IPS-15b (cell line): ENCODE measurements at regions not wholly inside any gene's neighbourhood (a gene's known extent, or its start where the extent isn't known, plus 50 kb on each side); places are given as distances from the start of the nearest gene placed in this dataset.

ENCODE experiments used
- H3K27me3 ChIP-seq: one replicate; pipeline ENCODE4 v1.6.1; 2013; ENCODE audit warnings: low read length; ENCODE audit not compliant: control insufficient read depth, insufficient read depth
- H3K36me3 ChIP-seq: one replicate; pipeline ENCODE4 v1.6.1; 2013; ENCODE audit warnings: low read length; ENCODE audit not compliant: control insufficient read depth, insufficient read depth
- H3K4me1 ChIP-seq: one replicate; pipeline ENCODE4 v1.6.1; 2013; ENCODE audit warnings: mild to moderate bottlenecking, low read length; ENCODE audit not compliant: control insufficient read depth, insufficient read depth
- H3K4me3 ChIP-seq: one replicate; pipeline ENCODE4 v1.5.1; 2013; ENCODE audit warnings: low read depth, low read length
- H3K9ac ChIP-seq: one replicate; pipeline ENCODE4 v1.6.1; 2013; ENCODE audit warnings: low read depth, mild to moderate bottlenecking, low read length
- H3K9me3 ChIP-seq: one replicate; pipeline ENCODE4 v1.6.1; 2013; ENCODE audit warnings: mild to moderate bottlenecking, low read length; ENCODE audit not compliant: control insufficient read depth, insufficient read depth

DNA sequence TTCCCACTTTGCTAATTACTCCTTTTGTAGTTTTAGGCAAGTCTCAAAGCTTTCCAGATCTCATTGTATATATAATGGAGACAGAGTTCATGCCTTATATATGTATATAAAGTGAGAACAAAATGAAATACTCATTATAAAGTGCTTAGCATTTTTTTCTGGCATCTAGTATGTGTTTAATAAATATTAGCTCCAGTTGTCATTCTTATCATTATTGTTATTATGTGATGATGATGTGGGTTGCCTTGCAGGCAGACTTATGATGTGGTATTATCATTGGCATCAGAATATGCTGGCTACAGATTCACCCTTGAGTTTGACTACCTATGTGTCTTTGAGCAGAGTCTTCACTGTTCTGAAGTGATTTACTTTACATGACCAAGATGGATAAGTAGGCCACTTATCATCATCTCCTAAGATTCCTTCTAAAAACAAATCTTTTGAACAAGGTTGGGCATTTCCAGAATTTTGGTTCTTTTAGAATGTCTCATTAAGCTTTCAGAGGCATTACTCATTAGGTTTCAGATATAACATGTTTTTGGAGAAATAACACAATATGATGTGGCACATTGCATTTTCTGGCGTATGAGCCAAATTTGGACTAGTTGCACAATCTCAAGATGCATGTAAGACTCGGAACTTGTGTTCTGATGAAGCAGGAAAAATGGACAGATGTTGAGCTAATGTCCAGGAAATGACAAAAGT is 145.6 kb upstream of the TNC start:
- no peaks in the 10 kb centered on the region for H3K4me1 ChIP-seq
- no peaks in the 10 kb centered on the region for H3K9me3 ChIP-seq
- H3K4me3 ChIP-seq: no peak overlapping the region
- no peaks in the 10 kb centered on the region for H3K27me3 ChIP-seq
- H3K36me3 ChIP-seq: no peaks in the 10 kb centered on the region
- H3K9ac ChIP-seq: no peak overlapping the region

DNA sequence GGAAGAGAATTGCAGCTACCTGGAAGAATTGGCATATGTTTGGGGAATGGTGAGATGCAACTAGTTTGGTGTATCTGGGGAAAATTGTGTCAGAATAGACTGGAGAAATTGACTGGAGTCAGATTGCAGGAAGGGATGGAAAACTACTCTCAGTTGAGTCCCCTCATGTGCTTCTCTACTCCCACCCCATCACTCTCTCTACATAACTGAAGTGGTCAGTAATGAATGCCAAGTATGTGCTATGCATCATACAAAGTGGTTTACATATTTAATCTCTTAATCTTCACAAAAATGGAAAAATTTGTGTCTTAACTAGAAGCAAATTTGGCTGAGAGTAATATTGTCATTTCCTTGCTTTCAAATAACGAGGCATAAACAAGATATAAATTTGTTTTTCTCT is 146.4 kb upstream of the TNC start:
- Histone ChIP-seq H3K27me3 (no peaks in the 10 kb centered on the region), H3K9ac (no peak overlapping the region), H3K4me1 (no peaks in the 10 kb centered on the region), H3K9me3 (no peaks in the 10 kb centered on the region), H3K4me3 (no peak overlapping the region), H3K36me3 (no peaks in the 10 kb centered on the region)

DNA sequence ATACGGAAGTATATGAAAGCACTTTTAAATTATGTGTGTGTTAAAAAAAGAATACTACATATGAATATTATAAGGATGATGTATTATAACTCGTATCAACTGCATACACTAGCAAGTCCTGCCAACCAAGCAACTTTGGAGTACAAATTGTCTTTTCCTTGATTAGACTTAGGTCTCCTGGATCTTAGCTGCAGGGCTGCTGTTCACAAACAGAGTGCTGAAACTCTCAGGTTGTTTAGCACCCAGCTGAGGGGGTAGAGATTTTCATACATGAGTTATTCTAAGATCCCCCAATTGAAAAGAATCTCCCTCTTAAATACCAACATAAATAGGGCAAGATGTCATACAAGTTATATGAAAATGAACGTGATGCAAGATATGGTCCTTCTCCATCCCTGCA is 149.8 kb upstream of the TNC start:
- Histone ChIP-seq H3K4me3 (no peak overlapping the region), H3K9ac (no peak overlapping the region)

DNA sequence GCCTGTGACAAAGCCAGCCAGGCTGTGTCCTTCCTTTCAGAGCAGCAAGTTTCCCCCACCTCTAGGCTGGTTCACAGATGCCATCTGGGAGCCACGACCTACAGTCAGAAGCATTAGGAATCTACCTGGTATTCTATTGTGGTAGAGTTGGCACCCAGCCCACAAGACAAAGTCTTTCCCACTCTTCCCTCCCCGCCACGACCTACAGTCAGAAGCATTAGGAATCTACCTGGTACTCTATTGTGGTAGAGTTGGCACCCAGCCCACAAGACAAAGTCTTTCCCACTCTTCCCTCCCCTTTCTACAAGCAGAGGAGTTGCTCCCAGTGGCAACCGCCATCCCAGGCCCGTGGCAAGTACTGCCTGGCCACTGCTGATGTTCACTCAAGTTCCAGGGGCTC is 157.8 kb upstream of the TNC start:
- no peak overlapping the region for H3K4me3 ChIP-seq
- no peaks in the 10 kb centered on the region for H3K27me3 ChIP-seq
- no peak overlapping the region for H3K9ac ChIP-seq

More for the DNA sequence above, 149.8 kb upstream of the TNC start:
- Histone ChIP-seq H3K27me3 (no peaks in the 10 kb centered on the region), H3K36me3 (no peaks in the 10 kb centered on the region), H3K9me3 (no peaks in the 10 kb centered on the region), H3K4me1 (no peaks in the 10 kb centered on the region)

DNA sequence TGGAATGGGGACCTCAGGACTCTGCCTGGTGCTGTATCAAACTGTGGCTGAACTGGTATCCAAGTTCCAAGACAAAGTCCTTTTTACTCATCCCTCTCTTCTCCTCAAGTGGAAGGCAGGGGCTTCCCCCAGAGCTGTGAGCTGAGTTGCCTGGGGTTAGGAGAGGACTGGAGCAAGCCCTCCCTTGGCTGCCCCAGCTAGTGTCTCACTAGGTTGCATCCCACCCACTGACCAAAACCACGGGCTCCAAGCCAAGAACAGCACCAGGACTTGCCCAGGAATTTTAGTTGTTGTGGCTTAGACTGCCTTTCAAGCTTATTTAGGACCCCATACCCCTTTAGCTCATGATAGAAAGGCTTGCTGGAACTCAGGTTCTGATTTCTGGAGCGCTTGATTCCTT is 158.7 kb upstream of the TNC start:
- no peaks in the 10 kb centered on the region for H3K9me3 ChIP-seq
- no peaks in the 10 kb centered on the region for H3K27me3 ChIP-seq
- no peaks in the 10 kb centered on the region for H3K36me3 ChIP-seq

More for the DNA sequence above, 157.8 kb upstream of the TNC start:
- Histone ChIP-seq H3K4me1 (no peaks in the 10 kb centered on the region), H3K9me3 (no peaks in the 10 kb centered on the region), H3K36me3 (no peaks in the 10 kb centered on the region)

DNA sequence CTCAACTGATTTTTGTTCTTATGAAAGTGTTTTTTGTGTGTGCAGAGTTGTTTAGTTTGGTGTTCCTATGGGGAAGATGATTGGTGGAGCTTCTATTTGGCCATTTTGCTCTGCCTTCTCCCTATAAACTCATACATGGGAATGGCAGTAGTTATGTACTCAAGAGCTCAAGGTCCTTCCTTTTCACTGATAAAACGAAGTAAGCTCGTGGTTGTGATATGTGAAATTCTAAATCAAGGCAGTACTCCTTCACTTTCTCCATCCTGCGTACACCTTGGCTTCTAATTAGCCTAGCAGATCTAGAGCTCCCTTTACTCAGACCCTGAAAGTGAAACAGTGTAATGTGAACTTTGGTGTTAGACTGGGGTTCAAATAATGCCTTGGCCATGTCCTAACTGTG is 159.3 kb upstream of the TNC start:
- Histone ChIP-seq H3K9ac (no peak overlapping the region), H3K36me3 (no peaks in the 10 kb centered on the region), H3K27me3 (no peaks in the 10 kb centered on the region), H3K4me3 (no peak overlapping the region), H3K4me1 (no peaks in the 10 kb centered on the region), H3K9me3 (no peaks in the 10 kb centered on the region)

More for the DNA sequence above, 158.7 kb upstream of the TNC start:
- no peak overlapping the region for H3K9ac ChIP-seq
- no peaks in the 10 kb centered on the region for H3K4me1 ChIP-seq
- no peak overlapping the region for H3K4me3 ChIP-seq

DNA sequence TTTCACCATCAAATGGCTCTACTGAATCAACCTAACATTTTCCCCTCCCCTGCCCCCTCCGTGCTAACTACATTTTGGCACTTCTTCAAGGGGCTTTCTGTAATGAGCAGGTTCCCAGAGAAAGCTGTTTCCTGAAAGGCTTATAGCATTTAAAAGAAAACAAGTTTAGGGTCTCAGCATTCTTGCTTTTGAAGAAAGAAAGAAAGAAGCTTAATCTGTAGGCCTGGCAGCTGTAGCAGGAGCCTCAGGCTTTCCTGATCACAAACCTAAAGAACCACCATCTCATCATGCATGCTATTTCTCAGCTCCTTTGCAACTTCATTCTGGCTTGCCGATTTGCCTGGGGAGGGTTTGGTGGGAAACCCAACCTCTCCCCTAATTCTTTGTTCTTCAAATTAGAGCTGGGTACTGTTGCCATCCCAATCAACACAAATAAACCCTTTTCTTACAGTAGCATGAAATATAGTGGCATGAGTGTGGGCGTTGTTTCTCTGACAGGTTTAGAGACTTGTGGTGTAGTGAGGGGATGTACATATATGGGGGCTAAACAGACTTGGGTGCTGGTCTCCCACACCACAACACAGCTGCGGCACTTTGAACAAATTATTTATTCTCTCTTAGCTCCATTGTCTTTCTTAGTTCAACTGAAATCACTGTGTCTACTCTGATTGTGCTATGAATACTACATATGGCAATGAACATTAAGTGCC is 160.5 kb upstream of the TNC start:
- Histone ChIP-seq H3K4me1 (no peaks in the 10 kb centered on the region), H3K36me3 (no peaks in the 10 kb centered on the region), H3K4me3 (no peak overlapping the region), H3K9me3 (no peaks in the 10 kb centered on the region), H3K9ac (no peak overlapping the region), H3K27me3 (no peaks in the 10 kb centered on the region)

DNA sequence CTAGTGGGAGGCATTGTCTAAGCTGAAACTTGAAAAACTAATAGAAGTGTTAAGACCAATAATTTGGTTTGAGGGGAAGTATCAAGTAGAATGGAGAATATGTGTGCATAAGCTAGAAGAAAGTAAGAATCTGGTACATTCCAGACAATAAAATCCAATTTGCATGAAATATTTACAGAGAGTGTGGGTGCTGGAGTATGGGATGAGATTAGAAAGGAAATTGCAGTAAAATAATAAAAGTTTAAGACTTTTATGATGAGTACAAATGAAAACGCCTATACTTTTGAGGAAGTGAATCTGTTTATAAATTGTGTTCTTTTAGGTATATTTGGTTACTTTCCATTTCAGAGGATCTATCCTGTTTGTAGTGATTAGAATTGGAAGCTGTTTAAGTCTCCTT is 165.4 kb upstream of the TNC start:
- Histone ChIP-seq H3K4me3 (no peak overlapping the region), H3K9ac (no peak overlapping the region), H3K27me3 (no peaks in the 10 kb centered on the region), H3K36me3 (no peaks in the 10 kb centered on the region), H3K4me1 (no peaks in the 10 kb centered on the region), H3K9me3 (no peaks in the 10 kb centered on the region)

DNA sequence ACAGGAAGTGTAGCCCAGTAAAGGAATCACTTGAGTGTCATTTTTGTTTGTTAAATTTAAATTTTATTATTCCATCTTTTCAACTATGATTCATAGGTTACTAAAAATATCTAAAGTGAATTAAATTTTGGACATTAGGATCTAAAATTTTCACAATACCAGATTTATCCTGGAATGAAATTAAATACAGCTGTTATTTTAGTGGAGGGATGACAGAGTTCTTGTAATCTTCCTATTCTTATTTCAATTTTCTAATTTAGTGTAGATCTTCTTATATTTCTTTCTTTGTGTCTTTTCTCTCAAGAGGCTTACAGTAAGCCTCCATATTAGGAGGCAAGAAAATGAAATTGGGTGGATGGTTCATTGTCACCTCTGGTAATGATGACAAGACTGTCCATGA is 167.9 kb upstream of the TNC start:
- no peaks in the 10 kb centered on the region for H3K9me3 ChIP-seq
- H3K9ac ChIP-seq: no peak overlapping the region
- H3K27me3 ChIP-seq: no peaks in the 10 kb centered on the region
- H3K36me3 ChIP-seq: no peaks in the 10 kb centered on the region
- no peak overlapping the region for H3K4me3 ChIP-seq
- H3K4me1 ChIP-seq: no peaks in the 10 kb centered on the region

DNA sequence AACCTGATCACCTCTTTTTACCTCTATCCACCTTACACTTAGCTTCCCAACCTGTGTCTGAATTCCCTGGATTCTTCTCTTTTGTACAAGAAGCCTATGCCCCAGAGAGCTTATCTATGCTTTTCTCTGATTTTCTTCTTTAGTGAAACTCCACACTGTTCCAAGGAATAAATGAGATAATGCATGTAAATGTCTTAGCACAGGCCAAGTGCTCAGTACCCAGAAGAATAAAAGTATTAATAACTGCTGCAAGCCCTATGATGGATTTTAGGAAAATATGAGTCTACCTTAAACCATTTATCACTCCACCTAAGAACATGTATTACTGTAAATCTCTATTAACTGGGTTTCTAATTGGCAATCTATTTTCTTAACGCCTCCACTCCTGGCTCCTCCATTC is 168.5 kb upstream of the TNC start:
- no peaks in the 10 kb centered on the region for H3K27me3 ChIP-seq
- H3K9me3 ChIP-seq: no peaks in the 10 kb centered on the region
- H3K36me3 ChIP-seq: no peaks in the 10 kb centered on the region
- H3K4me1 ChIP-seq: peaks cover 1% of the 10 kb centered on the region
- H3K4me3 ChIP-seq: no peak overlapping the region
- H3K9ac ChIP-seq: no peak overlapping the region

DNA sequence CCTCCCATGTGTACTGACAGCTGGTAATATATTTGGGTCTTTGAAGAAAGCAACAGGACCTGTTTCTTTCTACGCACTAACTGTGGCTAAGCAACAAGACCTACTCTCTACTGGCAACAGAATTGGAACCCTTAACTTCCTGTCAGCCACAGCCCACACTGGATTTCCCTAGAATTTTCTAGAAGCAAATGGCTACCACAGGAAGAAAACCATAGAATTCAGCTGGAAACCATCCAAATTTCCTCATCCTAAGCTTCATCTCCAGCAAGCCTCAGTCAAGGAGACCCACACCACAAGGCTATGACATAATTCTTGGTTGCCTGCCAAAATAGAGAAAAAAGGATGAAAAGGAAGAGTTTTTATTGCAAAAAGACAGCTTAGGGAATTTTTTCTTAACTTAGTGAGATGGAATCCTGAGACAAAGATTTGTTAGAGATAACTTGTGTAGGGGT is 171.8 kb upstream of the TNC start:
- H3K9ac ChIP-seq: no peak overlapping the region
- no peaks in the 10 kb centered on the region for H3K36me3 ChIP-seq
- H3K27me3 ChIP-seq: no peaks in the 10 kb centered on the region
- H3K4me1 ChIP-seq: peaks cover 5% of the 10 kb centered on the region
- H3K9me3 ChIP-seq: no peaks in the 10 kb centered on the region
- H3K4me3 ChIP-seq: no peak overlapping the region

DNA sequence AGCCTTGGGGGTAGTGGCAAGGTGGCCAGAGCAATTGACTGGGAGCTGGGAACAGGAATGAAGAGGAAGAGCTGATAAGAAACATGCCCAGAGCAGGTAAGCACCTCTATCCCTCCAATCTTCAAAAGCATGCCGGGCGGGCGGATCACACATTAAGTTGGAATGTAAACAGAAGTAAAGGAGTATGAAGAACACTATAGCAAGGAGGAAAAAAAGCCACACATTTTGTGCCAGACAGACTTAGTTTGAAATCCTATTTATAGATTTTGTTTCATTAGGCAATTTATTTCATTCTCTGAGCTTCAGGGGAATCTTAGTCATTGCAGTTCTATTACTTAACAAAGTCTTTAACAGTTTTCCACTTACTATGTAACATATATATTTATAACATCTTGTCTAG is 173.9 kb upstream of the TNC start:
- peaks cover 7% of the 10 kb centered on the region for H3K4me1 ChIP-seq
- H3K9me3 ChIP-seq: no peaks in the 10 kb centered on the region
- H3K4me3 ChIP-seq: no peak overlapping the region
- H3K9ac ChIP-seq: no peak overlapping the region
- no peaks in the 10 kb centered on the region for H3K27me3 ChIP-seq
- H3K36me3 ChIP-seq: no peaks in the 10 kb centered on the region
